ENCODE measurements at regions not wholly inside any gene's neighbourhood (a gene's known extent, or its start where the extent isn't known, plus 50 kb on each side); places are given as distances from the start of the nearest gene placed in this dataset.

- TF ChIP-seq, protein P1, sequence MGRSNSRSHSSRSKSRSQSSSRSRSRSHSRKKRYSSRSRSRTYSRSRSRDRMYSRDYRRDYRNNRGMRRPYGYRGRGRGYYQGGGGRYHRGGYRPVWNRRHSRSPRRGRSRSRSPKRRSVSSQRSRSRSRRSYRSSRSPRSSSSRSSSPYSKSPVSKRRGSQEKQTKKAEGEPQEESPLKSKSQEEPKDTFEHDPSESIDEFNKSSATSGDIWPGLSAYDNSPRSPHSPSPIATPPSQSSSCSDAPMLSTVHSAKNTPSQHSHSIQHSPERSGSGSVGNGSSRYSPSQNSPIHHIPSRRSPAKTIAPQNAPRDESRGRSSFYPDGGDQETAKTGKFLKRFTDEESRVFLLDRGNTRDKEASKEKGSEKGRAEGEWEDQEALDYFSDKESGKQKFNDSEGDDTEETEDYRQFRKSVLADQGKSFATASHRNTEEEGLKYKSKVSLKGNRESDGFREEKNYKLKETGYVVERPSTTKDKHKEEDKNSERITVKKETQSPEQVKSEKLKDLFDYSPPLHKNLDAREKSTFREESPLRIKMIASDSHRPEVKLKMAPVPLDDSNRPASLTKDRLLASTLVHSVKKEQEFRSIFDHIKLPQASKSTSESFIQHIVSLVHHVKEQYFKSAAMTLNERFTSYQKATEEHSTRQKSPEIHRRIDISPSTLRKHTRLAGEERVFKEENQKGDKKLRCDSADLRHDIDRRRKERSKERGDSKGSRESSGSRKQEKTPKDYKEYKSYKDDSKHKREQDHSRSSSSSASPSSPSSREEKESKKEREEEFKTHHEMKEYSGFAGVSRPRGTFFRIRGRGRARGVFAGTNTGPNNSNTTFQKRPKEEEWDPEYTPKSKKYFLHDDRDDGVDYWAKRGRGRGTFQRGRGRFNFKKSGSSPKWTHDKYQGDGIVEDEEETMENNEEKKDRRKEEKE (IDR thresholded peaks at IDR 0.05): no peak
- TF ChIP-seq, protein P2, sequence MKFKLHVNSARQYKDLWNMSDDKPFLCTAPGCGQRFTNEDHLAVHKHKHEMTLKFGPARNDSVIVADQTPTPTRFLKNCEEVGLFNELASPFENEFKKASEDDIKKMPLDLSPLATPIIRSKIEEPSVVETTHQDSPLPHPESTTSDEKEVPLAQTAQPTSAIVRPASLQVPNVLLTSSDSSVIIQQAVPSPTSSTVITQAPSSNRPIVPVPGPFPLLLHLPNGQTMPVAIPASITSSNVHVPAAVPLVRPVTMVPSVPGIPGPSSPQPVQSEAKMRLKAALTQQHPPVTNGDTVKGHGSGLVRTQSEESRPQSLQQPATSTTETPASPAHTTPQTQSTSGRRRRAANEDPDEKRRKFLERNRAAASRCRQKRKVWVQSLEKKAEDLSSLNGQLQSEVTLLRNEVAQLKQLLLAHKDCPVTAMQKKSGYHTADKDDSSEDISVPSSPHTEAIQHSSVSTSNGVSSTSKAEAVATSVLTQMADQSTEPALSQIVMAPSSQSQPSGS (IDR thresholded peaks at IDR 0.05; ENCODE audit: low read length): no peak
- TF ChIP-seq SIN3A (IDR thresholded peaks at IDR 0.05; ENCODE audit: low read depth, low read length): no peak
- TF ChIP-seq RUNX3 (IDR thresholded peaks at IDR 0.05; ENCODE audit: low read length): no peak
- no peak for TF ChIP-seq RAD21 (IDR thresholded peaks at IDR 0.05; ENCODE audit: insufficient read depth, low read depth, low read length)
- TF ChIP-seq SMAD5 (IDR thresholded peaks at IDR 0.05; ENCODE audit: low read depth): no peak
These were observed 181.4 kb downstream of the JCAD start (continued) for GRCh38 chr10:29877793-29878491.

DNA sequence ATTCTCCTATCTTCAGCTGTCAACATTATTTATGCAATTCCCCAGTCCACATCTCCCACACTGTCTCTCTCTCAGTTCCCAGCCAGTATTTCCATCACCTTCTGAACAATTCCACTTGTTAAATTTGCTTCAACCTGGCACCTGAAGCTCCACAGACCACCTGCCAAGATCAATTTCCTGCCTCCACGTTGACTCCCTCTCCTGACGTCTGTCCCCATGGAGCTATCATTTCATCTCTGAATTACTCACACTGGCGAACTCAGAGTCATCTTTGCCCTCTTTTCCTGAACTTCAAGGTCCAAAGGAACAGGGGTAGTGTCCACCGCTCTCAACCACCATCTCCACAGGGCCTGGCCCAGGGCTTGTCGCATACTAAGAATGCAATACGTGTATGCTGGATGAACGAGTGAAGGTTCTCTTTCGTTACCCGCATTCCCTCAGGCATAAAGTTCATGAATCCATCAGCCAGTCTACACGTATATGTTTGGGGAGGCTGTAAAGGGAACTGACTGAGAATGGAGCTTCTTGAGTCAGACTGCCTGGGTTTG, 183.3 kb downstream of the JCAD start:
- ChIA-PET SMC1A (ENCODE audit: uncharacterized antibody, unreplicated experiment) (interaction anchor here (0.6 kb wide), 1 partner anchor 266 kb away, joined by 3 read pairs; no protein-coding TSS in a partner anchor), POLR2A (no interaction called here), CTCF (interaction anchor here (0.9 kb wide), 1 partner anchor 398 kb away, joined by 3 read pairs; no protein-coding TSS in a partner anchor), RAD21 (ENCODE audit: unreplicated experiment) (no interaction called here)
- in situ Hi-C loops (cut with MboI) (no loop called here), intact Hi-C loops (cut with micrococcal nuclease; ENCODE audit: unreplicated experiment) (no loop called here)
- Histone ChIP-seq H3K27me3 (replicated peaks in 1 of 2; ENCODE audit: control insufficient read depth in 2 of 2, insufficient read depth in 2 of 2, low read length in 1 of 2) (peaks cover 3 to 6% of the 10 kb centered on the region in 2 experiments; a peak in 2 of 4 replicates), H3K4me3 (no peak overlapping the region), H3K36me3 (ENCODE audit: control insufficient read depth in 2 of 2, insufficient read depth in 2 of 2, low read length in 1 of 2) (no peaks in the 10 kb centered on the region), H3K9me3 (replicated peaks; ENCODE audit: control insufficient read depth, insufficient read depth, low read length) (no peaks in the 10 kb centered on the region), H3K27ac (ENCODE audit: control insufficient read depth, insufficient read depth) (no peak overlapping the region), H3K4me2 (ENCODE audit: control insufficient read depth, insufficient read depth) (no peak overlapping the region), H2AFZ (ENCODE audit: control insufficient read depth, low read depth, low read length) (no peak overlapping the region), H4K20me1 (ENCODE audit: control insufficient read depth, insufficient read depth) (no peaks in the 10 kb centered on the region), H3K4me1 (ENCODE audit: control insufficient read depth, insufficient read depth, low read length) (no peaks in the 10 kb centered on the region), H3K9ac (ENCODE audit: control insufficient read depth, insufficient read depth, low read length) (no peak overlapping the region), H3K79me2 (ENCODE audit: control insufficient read depth, insufficient read depth, low read length) (no peaks in the 10 kb centered on the region)
- DNase-seq (ENCODE audit: low read depth, low spot score) (no peak), ATAC-seq (no peak), FAIRE-seq (no peak)
- 50% methylated on average over 10 of the region's 10 CpGs for WGBS (ENCODE audit: insufficient coverage, insufficient replicate concordance, low lambda C conversion rate, missing lambda C conversion rate)
- no TSS peak for BruUV-seq (replicated peaks)
- TF ChIP-seq USF1 (IDR thresholded peaks at IDR 0.05; ENCODE audit: borderline replicate concordance, extremely low read length, insufficient read depth, low read depth, low read length) (no peak), STAT1 (conservative IDR thresholded peaks at IDR 0.05) (no peak), JUNB (IDR thresholded peaks at IDR 0.05) (no peak), ASH2L (IDR thresholded peaks at IDR 0.05; ENCODE audit: borderline replicate concordance, low read depth) (no peak), SP1 (IDR thresholded peaks at IDR 0.05; ENCODE audit: low read depth, low read length) (no peak)
- TF ChIP-seq, protein P3, sequence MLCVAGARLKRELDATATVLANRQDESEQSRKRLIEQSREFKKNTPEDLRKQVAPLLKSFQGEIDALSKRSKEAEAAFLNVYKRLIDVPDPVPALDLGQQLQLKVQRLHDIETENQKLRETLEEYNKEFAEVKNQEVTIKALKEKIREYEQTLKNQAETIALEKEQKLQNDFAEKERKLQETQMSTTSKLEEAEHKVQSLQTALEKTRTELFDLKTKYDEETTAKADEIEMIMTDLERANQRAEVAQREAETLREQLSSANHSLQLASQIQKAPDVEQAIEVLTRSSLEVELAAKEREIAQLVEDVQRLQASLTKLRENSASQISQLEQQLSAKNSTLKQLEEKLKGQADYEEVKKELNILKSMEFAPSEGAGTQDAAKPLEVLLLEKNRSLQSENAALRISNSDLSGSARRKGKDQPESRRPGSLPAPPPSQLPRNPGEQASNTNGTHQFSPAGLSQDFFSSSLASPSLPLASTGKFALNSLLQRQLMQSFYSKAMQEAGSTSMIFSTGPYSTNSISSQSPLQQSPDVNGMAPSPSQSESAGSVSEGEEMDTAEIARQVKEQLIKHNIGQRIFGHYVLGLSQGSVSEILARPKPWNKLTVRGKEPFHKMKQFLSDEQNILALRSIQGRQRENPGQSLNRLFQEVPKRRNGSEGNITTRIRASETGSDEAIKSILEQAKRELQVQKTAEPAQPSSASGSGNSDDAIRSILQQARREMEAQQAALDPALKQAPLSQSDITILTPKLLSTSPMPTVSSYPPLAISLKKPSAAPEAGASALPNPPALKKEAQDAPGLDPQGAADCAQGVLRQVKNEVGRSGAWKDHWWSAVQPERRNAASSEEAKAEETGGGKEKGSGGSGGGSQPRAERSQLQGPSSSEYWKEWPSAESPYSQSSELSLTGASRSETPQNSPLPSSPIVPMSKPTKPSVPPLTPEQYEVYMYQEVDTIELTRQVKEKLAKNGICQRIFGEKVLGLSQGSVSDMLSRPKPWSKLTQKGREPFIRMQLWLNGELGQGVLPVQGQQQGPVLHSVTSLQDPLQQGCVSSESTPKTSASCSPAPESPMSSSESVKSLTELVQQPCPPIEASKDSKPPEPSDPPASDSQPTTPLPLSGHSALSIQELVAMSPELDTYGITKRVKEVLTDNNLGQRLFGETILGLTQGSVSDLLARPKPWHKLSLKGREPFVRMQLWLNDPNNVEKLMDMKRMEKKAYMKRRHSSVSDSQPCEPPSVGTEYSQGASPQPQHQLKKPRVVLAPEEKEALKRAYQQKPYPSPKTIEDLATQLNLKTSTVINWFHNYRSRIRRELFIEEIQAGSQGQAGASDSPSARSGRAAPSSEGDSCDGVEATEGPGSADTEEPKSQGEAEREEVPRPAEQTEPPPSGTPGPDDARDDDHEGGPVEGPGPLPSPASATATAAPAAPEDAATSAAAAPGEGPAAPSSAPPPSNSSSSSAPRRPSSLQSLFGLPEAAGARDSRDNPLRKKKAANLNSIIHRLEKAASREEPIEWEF (IDR thresholded peaks at IDR 0.05; ENCODE audit: insufficient replicate concordance, low read depth, low read length): no peak
